Hepatocyte (in vitro differentiated cells): ENCODE measurements at regions not wholly inside any gene's neighbourhood (a gene's known extent, or its start where the extent isn't known, plus 50 kb on each side); places are given as distances from the start of the nearest gene placed in this dataset.
"Not testable (repeated sequence)": the region's sequence is repeated elsewhere in the genome, so short reads cannot be mapped to it uniquely, and the experiment has no call there.

Source experiments
- DNase-seq: peaks from one replicate; pipeline ENCODE4 v3.0.0-alpha.2; 2016; ENCODE audit warnings: low spot score
- H2AFZ ChIP-seq: fragments of 200-600 bp; sonication (generic); 2 replicates; pipeline ENCODE4 v1.6.0; 2016; ENCODE audit warnings: antibody characterized with exemption, mild to moderate bottlenecking
- H3K27ac ChIP-seq: fragments of 200-600 bp; sonication (generic); 2 replicates; pipeline ENCODE4 v1.5.1; 2016; ENCODE audit warnings: mild to moderate bottlenecking
- H3K27me3 ChIP-seq: fragments of 200-600 bp; sonication (generic); 2 replicates; pipeline ENCODE4 v1.6.1; 2016
- H3K36me3 ChIP-seq: fragments of 200-600 bp; sonication (generic); replicated peaks from 2 replicates; pipeline ENCODE4 v1.5.1; 2016; ENCODE audit warnings: low read depth; ENCODE audit not compliant: insufficient read depth
- H3K4me1 ChIP-seq: fragments of 200-600 bp; sonication (generic); 2 replicates; pipeline ENCODE4 v1.5.1; 2016; ENCODE audit warnings: mild to moderate bottlenecking, moderate library complexity; ENCODE audit not compliant: insufficient read depth
- H3K4me2 ChIP-seq: fragments of 200-600 bp; sonication (generic); 2 replicates; pipeline ENCODE4 v1.6.0; 2016
- H3K4me3 ChIP-seq: fragments of 200-600 bp; sonication (generic); 2 replicates; pipeline ENCODE4 v1.5.1; 2016; ENCODE audit warnings: mild to moderate bottlenecking
- H3K79me2 ChIP-seq: fragments of 200-600 bp; sonication (generic); 2 replicates; pipeline ENCODE4 v1.6.0; 2017; ENCODE audit warnings: mild to moderate bottlenecking
- H3K9me2 ChIP-seq: fragments of 200-600 bp; sonication (generic); replicated peaks from 2 replicates; pipeline ENCODE4 v1.6.0; 2017; ENCODE audit warnings: mild to moderate bottlenecking; ENCODE audit not compliant: insufficient read depth
- H3K9me3 ChIP-seq: fragments of 200-600 bp; sonication (generic); 2 replicates; pipeline ENCODE4 v1.5.1; 2016; ENCODE audit warnings: low read depth, mild to moderate bottlenecking
- H4K20me1 ChIP-seq: fragments of 200-600 bp; sonication (generic); 2 replicates; pipeline ENCODE4 v1.6.0; 2016; ENCODE audit warnings: mild to moderate bottlenecking; ENCODE audit not compliant: insufficient read depth, poor library complexity, severe bottlenecking
- EZH2 ChIP-seq: fragments of 200-600 bp; sonication (generic); IDR thresholded peaks from 2 replicates; pipeline ENCODE4 v1.6.1; 2016; ENCODE audit warnings: antibody characterized with exemption, mild to moderate bottlenecking, borderline replicate concordance
- EZH2phosphoT487 ChIP-seq: fragments of 200-600 bp; sonication (generic); IDR thresholded peaks from one replicate; pipeline ENCODE4 v1.6.1; 2018; ENCODE audit warnings: antibody characterized with exemption, mild to moderate bottlenecking, low read depth, moderate library complexity; ENCODE audit not compliant: unreplicated experiment, severe bottlenecking
- WGBS: methylation state at CpG from one replicate; pipeline ENCODE4 v1.1.6; 2016; ENCODE audit warnings: low lambda C conversion rate; ENCODE audit errors: missing lambda C conversion rate; 5-methylcytosine and 5-hydroxymethylcytosine counted together
- TF ChIP-seq, protein P1 (sequence below): fragments of 200-600 bp; sonication (generic); IDR thresholded peaks from 2 replicates; pipeline ENCODE4 v1.5.1; 2016; ENCODE audit warnings: antibody characterized with exemption, mild to moderate bottlenecking; ENCODE audit not compliant: poor library complexity

DNA sequence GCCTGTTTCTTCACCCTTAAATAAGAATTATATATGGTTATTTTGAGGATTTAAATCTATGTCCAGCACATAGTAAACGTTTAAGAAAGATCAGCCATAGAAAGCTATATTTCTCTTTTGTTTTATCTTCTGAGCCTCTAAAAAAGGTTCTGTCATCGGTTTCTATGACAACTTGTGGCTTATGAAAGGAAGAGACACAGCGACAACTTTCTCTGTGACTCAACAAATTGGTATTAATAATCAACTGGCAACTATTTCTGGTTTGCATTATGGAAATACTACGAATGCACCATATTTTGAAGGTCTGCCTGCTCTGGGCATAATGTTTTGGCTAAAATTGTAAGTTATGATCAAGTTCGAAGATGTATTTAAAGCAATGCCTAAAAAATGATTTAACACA is 751.0 kb downstream of the CD109 start:
- no peaks in the 10 kb centered on the region for H3K36me3 ChIP-seq
- no peak overlapping the region for H2AFZ ChIP-seq
- WGBS, result 80% methylated on average over 5 of the region's 5 CpGs
- H3K9me2 ChIP-seq, result no peaks in the 10 kb centered on the region
- H3K27ac ChIP-seq, result no peak overlapping the region
- no peaks in the 10 kb centered on the region for H3K4me1 ChIP-seq
- no peaks in the 10 kb centered on the region for H3K79me2 ChIP-seq
- H3K27me3 ChIP-seq, result no peaks in the 10 kb centered on the region
- no peak for TF ChIP-seq EZH2
- no peak for TF ChIP-seq EZH2phosphoT487
- H3K4me3 ChIP-seq, result no peak overlapping the region
- H3K4me2 ChIP-seq, result no peak overlapping the region
- H3K9me3 ChIP-seq, result no peaks in the 10 kb centered on the region
- H4K20me1 ChIP-seq, result no peaks in the 10 kb centered on the region
- no peak for DNase-seq

DNA sequence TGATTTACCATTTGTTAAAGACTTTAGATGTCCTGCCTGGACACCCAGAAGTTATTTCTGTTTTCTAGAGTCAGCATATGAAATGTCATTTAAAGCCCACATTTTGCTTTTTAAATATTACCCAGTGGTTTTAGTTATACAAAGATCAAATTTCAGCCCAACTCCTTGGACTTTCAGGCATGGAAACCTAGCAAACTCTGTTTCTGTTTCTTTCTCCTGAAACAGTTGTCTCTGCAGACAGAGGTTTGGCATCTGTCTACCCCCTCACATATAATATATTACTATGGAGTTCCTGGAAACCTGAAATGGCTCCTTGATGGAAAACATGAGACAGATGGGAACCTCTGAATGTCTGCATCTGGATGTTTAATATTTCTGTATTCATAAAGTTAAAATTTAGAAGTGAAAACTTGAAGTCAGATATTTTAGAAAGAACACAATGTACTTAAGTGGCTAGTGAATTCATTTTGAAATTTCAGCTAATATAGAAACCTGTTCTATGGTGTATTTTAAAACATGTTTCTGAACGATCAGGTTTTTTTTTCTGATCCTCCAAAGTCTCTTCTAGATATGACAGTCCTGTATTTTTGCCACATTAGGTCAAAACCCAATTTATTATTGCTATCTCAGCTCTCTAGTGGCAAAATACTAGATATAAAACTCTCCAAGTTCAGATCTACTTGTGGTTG is 743.3 kb downstream of the CD109 start:
- H3K9me3 ChIP-seq, result no peaks in the 10 kb centered on the region
- H2AFZ ChIP-seq, result no peak overlapping the region
- DNase-seq, result no peak

DNA sequence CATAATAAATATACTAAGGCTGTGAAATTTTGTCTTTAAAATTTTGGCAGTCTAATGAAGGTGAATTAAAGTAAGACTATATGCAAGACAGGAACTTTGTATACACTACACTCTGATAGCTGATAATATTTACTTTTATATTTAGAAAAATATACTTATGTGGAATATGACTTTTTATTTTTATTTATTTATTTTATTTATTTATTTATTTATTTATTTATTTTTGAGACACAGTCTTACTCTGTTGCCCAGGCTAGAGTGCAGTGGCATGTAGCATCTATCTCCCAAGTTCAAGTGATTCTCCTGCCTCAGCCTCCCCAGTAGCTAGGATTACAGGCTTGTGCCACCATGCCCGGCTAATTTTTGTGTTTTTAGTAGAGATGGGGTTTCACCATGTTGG is 742.4 kb downstream of the CD109 start:
- not testable (repeated sequence) for DNase-seq, H3K4me2 ChIP-seq, H2AFZ ChIP-seq, H3K36me3 ChIP-seq, H3K9me3 ChIP-seq, H3K79me2 ChIP-seq, H3K4me1 ChIP-seq, H4K20me1 ChIP-seq, H3K4me3 ChIP-seq, H3K9me2 ChIP-seq, H3K27me3 ChIP-seq, H3K27ac ChIP-seq
- WGBS, result 83% methylated on average over 1 of the region's 1 CpG

More for the DNA sequence above, 743.3 kb downstream of the CD109 start:
- TF ChIP-seq EZH2, result no peak
- TF ChIP-seq, protein P1, sequence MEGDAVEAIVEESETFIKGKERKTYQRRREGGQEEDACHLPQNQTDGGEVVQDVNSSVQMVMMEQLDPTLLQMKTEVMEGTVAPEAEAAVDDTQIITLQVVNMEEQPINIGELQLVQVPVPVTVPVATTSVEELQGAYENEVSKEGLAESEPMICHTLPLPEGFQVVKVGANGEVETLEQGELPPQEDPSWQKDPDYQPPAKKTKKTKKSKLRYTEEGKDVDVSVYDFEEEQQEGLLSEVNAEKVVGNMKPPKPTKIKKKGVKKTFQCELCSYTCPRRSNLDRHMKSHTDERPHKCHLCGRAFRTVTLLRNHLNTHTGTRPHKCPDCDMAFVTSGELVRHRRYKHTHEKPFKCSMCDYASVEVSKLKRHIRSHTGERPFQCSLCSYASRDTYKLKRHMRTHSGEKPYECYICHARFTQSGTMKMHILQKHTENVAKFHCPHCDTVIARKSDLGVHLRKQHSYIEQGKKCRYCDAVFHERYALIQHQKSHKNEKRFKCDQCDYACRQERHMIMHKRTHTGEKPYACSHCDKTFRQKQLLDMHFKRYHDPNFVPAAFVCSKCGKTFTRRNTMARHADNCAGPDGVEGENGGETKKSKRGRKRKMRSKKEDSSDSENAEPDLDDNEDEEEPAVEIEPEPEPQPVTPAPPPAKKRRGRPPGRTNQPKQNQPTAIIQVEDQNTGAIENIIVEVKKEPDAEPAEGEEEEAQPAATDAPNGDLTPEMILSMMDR, result no peak
- no peak for TF ChIP-seq EZH2phosphoT487
- Histone ChIP-seq H4K20me1 (no peaks in the 10 kb centered on the region), H3K4me2 (no peak overlapping the region), H3K36me3 (no peaks in the 10 kb centered on the region), H3K27me3 (no peaks in the 10 kb centered on the region), H3K9me2 (no peaks in the 10 kb centered on the region), H3K4me1 (no peaks in the 10 kb centered on the region), H3K27ac (no peak overlapping the region), H3K4me3 (no peak overlapping the region), H3K79me2 (no peaks in the 10 kb centered on the region)
- WGBS, result 86% methylated on average over 1 of the region's 1 CpG

DNA sequence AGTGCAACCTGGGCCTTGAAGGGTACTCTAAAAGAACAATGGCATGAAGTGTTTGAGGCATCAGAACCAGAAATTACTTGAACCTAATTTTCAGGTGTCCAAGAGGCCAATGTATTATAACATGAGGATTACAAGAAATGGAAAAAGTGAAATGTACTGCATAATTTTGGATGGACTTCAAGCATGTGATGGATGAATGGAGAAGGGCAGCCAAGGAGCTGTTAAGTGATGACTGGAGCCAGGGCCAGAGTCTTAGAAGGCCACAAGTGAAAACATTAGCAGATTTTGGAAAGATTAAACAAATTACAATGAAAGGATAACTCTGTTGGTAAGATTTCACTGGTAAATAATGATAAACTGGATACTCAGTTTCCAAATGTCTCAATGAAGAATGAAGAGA is 738.2 kb downstream of the CD109 start:
- H3K4me1 ChIP-seq, result no peaks in the 10 kb centered on the region
- H4K20me1 ChIP-seq, result no peaks in the 10 kb centered on the region
- H3K27me3 ChIP-seq, result no peaks in the 10 kb centered on the region
- no peaks in the 10 kb centered on the region for H3K36me3 ChIP-seq
- H3K9me3 ChIP-seq, result no peaks in the 10 kb centered on the region
- DNase-seq, result no peak
- no peak overlapping the region for H3K4me2 ChIP-seq
- TF ChIP-seq, protein P1, result no peak
- TF ChIP-seq EZH2phosphoT487, result no peak
- H2AFZ ChIP-seq, result no peak overlapping the region
- no peak overlapping the region for H3K27ac ChIP-seq
- no peaks in the 10 kb centered on the region for H3K9me2 ChIP-seq
- H3K79me2 ChIP-seq, result no peaks in the 10 kb centered on the region
- H3K4me3 ChIP-seq, result no peak overlapping the region
